ENCODE measurements at regions not wholly inside any gene's neighbourhood (a gene's known extent, or its start where the extent isn't known, plus 50 kb on each side); places are given as distances from the start of the nearest gene placed in this dataset.
"Not testable (repeated sequence)": the region's sequence is repeated elsewhere in the genome, so short reads cannot be mapped to it uniquely, and the experiment has no call there.

GRCh38 chr21:5065240-5066211 lies 5455.9 kb upstream of the TPTE start:
- TF ChIP-seq POLR2A, CTCF (IDR thresholded peaks at IDR 0.05): not testable (repeated sequence)

Measured in lower leg skin (tissue), 3 donors.